Kasumi-1 (cell line): ENCODE measurements at regions not wholly inside any gene's neighbourhood (a gene's known extent, or its start where the extent isn't known, plus 50 kb on each side); places are given as distances from the start of the nearest gene placed in this dataset.
"Not testable (repeated sequence)": the region's sequence is repeated elsewhere in the genome, so short reads cannot be mapped to it uniquely, and the experiment has no call there.

Experiments used
- DNase-seq, 2 experiments: peaks; one replicate each; lab custom pipeline; 2025; lab: John Stamatoyannopoulos, UW

DNA sequence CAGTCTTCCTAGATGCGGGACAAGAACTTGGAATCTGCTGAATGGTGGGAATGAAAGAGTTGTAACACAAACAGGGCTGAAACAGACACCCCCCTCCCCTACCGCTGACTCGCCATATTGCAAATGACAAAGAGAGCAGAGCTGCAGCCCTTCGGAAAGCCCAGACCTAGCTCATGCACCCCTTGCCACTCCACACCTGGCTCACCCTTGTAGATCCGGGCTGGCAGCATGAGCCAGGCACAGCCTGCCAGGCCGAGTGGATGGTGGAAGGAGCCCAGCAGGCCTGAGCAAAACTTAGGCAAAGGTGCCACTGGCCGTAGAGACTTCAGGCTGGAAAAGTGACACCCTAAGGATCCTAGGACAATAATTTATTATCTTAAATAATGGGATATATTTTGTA, 237.4 kb upstream of the SEMA3D start:
- no peak for DNase-seq

DNA sequence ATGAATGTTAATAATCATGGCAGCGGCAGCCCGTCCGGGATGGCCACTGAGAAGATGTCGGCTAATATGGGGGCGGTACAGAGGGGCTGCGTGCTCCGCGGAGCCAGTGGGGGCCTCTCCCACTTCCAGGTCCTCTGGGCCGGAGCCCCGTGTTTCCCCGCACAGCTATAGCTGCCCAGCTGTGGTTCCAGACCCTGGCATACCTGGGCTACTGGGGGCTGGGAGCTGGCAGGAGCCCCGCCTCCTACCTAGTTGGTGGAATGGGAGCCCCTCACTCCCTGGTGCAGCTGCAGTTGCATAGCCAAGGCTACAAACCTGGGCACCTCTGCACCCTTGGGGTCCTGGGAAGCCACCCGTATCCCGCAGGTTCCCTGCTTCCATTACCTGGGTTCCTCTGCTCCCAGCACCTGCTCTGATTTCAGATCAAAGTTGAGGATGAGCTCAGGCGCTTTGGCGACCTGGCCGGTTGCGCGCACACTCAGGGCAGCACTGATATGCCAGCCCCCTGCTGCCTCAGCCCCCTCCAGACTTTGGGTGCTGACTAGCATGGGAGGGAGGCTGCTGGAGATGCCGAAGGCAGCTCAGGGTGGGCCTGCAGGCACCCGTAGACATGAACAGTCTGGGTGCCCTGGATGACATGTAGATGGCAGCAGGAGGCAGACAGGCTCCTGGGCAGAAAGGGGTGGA, 236.5 kb upstream of the SEMA3D start:
- DNase-seq: no peak

DNA sequence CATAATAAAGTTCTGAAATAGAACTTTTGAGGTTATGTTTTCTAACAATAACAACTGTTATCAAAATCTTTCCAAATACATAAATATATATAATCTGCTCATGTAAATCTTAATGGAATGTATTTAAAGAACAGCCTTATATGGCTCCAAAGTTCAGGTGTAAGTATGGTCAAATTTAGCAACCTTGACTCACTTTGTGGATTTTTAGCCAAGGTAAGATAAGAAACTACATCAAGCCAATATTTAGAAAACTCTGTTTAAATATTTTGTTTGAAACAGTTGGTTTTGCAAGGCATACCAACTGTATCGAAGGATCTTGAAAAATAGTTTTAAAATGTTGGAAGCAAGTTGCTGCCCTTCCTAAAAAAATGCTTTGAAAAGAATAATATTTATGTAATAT, 228.9 kb upstream of the SEMA3D start:
- DNase-seq: no peak

DNA sequence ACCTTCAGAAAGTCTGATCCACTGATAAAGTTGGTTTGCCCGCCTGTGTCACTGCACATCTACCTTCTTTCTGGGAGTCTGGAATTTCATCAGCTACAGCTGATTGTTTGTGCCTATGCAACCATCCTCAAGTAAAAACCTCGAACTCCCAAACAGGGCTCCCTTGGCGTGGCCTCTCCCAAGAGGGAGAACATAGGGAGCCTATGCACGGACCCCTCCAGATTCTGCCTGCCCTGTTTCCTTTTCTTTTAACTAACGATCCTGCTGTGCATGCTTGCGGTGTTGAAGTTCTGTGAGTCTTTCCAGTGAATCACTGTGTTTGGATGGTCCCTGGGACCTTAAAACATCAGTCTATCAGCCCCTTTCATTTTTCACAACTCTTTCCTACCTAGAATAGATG, 226.9 kb upstream of the SEMA3D start:
- no peak for DNase-seq

DNA sequence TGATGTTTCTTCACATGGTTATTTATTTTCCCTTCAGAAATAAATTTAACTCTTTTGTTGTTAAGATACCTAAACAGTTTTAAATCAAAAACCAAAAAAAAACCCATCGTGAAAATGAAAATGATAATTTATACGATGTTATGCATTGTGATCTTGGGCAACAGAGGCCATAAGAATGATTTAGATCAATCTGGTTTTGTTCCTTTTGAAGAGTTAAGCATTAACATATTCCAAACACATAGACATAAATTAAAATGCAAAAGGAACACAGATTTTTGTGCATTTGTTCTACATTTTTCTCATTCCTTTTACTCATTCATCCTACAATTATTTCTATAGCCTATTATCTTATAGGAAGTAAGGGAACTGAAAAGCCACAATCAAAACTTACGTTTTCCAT, 226.1 kb upstream of the SEMA3D start:
- DNase-seq: no peak

DNA sequence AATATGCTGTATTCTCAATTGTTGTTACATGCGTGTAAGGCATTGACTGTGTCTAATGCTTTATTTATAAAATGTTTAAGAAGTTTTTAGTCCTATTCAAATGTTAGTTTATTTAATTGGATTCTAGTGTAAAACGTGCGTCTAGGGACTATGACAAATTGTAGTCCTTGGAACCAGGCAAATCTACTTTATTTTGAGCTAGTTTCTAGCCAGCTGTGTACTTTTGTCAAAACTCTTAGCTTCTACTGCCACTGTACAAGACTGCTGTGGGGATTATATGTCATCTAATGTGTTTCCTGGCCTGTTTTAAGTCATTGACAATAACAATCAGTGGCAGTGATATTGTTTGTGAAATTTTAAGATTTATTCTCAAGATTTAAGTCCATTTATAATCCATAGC, 220.5 kb upstream of the SEMA3D start:
- DNase-seq: no peak

DNA sequence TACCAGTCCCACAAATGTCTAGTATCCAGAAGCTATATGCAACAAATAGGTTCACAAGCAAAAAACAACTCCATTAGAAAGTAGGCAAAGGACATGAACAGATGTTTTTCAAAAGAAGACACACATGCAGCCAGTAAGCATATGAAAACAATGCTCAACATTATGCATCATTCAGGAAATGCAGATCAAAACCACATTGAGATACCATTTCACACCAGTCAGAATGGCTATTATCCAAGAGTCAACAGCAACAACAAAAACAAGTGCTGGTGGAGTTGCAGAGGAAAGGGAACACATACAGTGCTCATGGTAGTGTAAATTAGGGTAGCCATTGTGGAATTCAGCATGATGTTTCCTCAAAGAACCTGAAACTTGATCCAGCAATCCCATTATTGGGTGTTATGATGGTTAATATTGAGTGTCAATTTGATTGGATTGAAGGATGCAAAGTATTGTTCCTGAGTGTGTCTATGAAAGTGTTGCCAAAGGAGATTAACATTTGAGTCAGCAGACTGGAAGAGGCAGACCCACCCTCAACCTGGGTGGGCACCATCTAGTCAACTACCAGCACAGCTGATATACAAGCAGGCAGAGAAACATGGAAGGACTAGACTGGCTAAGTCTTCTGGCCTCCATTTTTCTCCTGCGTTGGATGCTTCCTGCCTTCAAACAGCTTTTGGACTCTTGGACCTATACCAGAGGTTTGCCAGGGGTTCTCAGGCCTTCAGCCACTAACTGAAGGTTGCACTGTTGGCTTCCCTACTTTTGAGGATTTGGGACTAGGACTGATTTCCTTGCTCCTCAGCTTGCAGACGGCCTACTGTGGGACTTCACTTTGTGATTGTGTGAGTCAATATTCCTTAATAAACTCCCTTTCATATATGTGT, 218.4 kb upstream of the SEMA3D start:
- DNase-seq: no peak

DNA sequence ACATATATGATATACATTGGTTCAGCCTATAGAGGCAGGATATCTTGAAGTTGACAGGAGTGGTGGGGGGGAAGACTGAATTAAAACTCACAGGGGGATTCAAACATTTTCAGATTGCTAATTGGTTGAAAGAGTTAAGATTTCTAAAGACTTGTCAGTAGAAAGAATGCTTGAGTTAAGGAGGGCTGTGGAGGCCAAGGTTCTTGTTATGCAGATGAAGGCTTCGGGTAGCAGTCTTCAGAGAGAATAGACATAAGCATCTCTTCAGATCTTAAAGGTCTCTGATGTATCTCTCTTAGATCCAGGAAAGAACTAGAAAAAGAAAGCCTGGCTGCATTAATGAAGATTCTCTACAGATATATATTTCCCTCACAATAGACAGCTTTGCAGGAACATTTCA, 209.8 kb upstream of the SEMA3D start:
- DNase-seq: no peak

DNA sequence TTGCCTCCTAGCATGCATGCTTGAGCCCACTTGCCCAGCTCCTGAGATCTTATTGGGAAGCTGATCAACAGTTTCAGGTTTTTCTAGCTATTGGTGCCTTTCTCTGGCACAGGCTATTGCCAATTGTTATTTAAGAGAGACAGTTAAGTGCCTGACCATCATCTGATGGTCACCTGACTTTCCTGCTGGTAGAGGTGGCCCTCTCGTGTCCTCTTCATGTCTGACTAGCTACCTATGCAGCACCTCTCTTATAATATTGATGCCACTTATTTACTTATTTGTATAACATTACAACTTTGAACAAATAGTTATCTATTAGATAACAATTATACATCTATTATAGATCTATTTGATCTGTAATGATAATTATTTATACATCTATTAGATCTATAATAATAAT, 205.9 kb upstream of the SEMA3D start:
- no peak for DNase-seq

DNA sequence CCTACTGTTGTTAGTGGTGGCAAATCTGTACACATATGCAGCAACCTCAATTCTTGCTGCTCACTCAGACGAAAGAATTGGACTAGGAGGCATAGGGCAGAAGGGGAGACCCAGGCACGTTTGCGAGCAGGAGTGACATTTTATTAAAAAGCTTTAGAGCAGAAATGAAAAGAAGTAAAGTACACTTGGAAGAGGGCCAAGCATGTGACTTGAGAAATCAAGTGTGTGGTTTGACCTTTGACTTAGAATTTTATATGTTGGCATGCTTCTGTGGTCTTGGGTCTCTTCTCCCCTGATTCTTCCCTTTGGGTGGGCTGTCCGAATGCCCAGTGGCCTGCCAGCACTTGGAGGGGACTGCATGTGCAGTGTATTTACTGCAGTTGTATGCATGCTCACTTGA, 205.5 kb upstream of the SEMA3D start:
- no peak for DNase-seq

DNA sequence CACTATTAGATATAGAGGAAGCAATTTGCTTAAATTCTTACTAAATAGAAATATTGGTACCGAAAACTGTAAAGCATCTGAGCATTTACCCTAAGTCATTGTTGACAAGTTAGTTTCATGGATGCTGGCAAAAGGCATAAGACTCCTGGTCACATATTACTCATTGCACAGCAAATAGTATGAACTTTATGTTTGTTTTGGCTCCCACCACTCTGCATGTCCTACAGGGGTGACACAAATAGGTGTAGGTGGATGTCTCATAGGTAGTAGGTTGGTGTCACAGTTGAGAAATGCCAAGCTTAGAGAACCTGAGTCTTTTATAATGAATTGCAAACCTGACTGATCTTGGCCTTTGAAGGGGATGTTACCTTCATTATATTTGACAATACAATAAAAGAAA, 199.6 kb upstream of the SEMA3D start:
- DNase-seq: no peak

DNA sequence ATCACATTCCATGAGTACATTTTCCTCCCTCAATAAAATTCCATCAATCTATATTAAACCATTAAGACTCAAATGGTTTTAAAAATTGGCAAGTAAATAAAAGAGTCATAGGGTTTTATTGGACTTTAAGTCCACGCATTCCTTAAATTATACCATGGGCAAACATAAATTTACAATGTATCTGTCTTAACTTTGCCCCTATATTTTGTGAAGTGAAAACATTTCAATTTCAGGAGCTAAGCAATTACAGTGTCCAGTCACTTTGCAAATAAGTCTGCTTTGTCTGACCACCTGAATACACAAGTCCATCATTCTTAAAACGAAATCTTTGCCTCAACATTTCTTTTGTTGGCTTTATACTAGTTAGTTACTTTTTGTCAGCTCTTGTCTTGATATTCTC, 197.5 kb upstream of the SEMA3D start:
- no peak for DNase-seq

DNA sequence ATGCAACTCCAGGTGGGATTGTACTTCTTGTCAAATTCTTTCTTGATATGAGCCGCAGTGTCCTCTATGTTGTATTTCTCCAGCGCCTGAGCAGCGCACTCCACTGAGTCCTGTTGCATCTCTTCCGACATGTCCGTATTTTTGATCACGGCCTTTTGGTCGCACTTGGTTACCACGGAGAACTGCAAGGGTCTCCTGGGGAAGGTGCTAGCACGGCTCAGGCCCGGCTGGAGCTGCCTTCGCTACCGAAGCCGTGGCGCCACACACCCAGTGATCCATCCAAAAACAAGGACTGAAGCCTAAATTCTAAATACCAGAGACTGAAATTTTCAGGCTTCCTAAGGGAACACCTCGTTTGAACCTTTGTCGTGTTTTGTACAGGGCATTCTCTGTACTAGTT, 194.4 kb upstream of the SEMA3D start:
- no peak for DNase-seq

DNA sequence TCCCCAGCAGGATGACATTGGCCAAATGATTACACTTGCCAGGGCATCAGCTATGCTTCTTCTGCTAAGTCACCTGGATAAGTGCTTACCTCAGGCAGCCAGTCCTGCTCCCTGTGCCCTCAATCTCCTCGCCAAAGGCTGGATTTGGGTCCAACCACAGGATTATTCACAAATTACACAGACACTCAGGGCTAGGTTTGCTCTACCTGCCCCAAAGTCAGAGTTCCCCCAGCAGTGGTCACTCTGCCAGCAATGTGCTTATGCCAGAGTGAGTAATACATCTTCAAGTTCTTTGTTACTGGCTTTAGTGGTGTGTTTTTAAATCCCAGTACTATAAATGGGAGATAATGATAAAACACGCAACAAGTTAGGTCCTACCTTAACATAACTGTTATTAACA, 189.7 kb upstream of the SEMA3D start:
- DNase-seq: no peak

DNA sequence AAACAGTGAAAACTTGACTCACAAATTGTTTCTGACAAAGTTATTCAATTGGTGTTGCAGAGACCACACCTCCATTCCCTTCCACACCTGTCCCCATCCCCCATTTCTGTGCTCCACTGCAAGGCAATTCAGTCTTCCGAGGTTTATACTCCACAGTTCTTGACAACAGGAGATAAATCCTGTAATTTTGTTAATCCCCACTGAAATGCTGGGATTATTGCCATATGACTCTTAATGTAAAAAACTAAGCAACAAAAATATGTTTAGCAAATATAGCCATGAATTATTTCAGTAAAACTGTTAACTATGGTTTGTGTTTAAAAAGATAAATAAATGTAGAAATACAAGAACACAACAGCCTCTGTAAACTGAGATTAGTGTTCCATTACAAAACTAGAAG, 170.1 kb upstream of the SEMA3D start:
- no peak for DNase-seq

DNA sequence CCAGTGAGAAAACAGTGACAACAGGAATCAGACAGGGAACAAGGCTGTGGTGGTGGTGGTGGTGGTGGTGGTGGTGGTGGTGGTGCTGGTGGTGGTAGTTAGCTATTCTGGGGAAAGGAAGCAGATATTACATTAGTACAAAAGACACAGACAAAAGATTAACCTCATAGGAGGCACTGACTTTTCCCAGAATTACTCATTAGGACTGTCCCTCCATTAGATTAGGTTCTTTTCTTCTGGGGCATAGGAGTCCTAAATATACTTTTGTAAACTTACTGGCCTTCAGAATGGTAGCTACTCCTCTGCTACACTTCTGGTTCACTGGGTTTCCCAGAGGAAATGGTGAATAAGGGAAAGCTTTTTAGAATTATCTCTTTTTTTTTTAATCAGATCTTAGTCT, 156.6 kb upstream of the SEMA3D start:
- DNase-seq: no peak

DNA sequence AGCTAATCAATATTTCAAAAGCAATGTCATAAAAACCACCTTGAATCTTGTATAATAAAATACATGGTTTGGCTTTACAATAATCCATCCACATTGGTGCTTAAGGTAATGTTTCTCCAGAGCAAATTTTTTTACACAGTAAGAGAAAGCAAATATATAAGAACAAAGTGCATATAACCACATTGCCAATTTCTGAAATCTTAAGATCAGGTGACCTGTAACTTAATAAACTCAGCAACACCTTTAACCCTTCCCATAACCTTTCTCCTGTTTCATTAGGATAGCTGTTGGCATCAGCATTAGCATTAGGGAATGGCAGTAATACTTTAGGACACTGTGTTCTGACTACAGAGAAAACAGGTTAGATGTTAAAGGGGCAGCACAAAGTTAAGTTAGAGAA, 155.9 kb upstream of the SEMA3D start:
- no peak for DNase-seq

DNA sequence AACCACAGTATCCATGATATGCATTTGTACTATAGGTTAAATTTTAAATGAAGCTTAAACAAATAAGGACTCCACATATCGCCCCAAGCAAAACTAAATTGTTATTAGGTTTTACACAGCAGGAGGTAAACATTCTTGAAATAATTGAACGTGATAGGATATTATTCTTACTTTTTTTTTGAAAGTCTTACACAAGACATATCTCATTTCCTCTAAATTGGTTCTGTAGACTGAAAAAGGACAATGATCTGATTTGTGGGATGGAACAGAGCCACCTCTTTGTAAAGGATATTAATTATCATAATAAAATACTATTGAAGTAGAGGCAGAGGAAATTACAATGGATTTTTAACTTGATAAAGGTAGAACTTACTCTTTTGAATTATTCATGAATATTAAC, 155.1 kb upstream of the SEMA3D start:
- no peak for DNase-seq

DNA sequence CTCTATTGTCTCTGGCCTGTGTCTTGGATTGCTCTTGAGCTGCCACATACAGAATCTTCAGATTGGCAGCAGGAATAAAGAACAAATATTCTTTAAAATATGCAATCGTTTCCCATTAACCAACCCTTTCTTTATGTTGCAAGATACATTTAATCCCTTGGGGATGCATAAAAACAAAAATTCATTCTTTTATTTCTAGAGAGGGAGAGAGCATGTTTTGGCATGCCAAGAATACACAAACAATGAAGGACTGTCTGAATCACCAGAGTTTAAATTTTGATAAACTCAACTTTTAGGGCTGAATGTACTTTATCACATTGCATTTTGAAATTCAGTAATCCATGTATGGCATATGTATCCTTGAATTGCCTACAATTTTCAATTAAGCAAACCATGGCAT, 154.3 kb upstream of the SEMA3D start:
- no peak for DNase-seq

DNA sequence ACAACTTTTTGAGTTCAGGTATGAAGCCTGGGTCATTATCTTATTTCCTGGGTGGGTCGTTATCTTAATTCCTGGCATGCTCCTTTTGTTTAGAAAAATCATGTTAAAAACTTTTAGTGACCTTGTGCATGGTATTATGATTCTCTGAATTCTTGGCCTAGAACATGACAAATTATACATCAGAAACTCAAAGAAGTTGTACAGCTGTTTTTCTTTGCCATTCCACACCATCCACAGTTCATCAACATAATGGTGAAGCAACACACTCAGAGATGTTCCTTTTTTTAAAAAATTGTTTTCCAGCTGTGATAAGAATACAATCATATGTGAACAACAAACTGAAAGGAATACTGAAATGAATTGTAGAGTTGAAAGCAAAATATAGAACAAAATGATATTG, 149.2 kb upstream of the SEMA3D start:
- DNase-seq: no peak

DNA sequence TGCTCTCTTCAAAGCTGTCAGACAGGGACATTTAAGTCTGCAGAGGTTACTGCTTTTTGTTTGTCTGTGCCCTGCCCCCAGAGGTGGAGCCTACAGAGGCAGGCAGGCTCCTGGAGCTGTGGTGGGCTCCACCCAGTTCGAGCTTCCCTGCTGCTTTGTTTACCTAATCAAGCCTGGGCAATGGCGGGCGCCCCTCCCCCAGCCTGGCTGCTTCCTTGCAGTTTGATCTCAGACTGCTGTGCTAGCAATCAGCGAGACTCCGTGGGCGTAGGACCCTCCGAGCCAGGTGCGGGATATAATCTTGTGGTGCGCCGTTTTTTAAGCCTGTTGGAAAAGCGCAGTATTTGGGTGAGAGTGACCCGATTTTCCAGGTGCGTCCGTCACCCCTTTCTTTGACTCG, 148.3 kb upstream of the SEMA3D start:
- not testable (repeated sequence) for DNase-seq

DNA sequence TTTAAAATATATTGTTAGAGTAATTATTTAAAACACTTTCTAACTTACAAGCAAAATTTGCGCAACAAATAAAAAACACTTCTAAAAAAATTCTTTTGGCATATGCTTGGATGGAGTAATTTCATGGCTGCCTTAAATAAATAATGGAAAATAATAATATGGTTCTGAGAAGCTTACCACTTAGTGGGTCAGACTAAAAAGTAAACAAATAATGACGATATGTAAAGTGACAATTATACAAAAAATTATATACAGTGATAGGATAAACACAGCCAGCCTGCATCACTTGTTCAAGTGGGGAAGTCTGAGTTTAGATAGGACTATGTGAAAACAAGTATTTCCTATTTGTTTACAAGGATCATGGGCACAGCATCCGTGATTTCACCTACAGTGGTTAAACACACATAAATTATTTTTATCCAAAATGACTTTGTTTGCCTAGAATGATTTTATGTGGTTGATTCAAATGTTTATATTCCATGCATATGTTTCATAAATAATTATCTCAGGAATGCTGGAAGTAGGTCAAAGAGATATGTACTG, 141.7 kb upstream of the SEMA3D start:
- no peak for DNase-seq

DNA sequence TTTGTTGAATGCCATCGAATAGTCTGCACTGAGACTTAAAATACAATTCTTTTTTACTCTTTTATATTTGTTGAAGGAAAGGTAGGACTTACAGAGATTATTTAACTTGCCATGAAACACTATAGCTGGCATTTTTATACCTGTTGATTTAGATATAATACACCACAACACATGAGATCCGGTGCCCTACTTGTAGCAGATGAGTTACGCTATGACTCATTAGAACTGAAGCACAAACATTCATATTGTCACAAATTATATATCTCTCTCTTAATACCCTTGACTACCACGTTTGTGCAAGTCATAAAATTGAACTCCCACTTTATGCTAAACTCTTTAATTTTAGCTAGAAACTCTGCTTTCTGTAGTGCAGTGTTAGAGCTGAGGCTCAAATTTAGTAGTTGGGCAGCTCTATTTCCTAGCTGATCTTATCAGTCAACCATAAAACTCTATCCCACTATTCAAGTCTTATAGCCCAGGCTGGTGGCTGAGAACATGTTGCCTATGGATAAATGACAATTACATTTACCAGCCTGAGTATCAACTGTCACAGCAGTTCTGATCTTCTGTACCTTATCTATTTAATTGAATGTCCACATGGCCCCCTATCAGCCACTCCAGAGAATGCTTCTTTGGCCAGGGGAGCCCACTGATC, 137.4 kb upstream of the SEMA3D start:
- DNase-seq: no peak
